HepG2 (cell line): ENCODE measurements at regions not wholly inside any gene's neighbourhood (a gene's known extent, or its start where the extent isn't known, plus 50 kb on each side); places are given as distances from the start of the nearest gene placed in this dataset.

Experiments used
- BRD4 ChIP-seq: sonication (generic); formaldehyde crosslinking; IDR thresholded peaks from 2 replicates; pipeline ENCODE4 v1.4.0; 2020; ENCODE audit warnings: missing genetic modification reagents
- CTCF ChIP-seq: sonication (generic); formaldehyde crosslinking; IDR thresholded peaks from 2 replicates; pipeline ENCODE4 v1.5.0; 2020; ENCODE audit warnings: mild to moderate bottlenecking, missing genetic modification reagents, moderate library complexity
- HDAC2 ChIP-seq: sonication (generic); formaldehyde crosslinking; IDR thresholded peaks from 2 replicates; pipeline ENCODE4 v1.4.0; 2020; ENCODE audit warnings: missing genetic modification reagents
- HNRNPLL ChIP-seq: fragments of 200-400 bp; formaldehyde crosslinking; IDR thresholded peaks from 2 replicates; pipeline ENCODE4 v1.6.1; 2017; ENCODE audit warnings: mild to moderate bottlenecking, low read depth, low read length; ENCODE audit not compliant: poor library complexity, severe bottlenecking
- KDM5A ChIP-seq: fragments of 200-600 bp; sonication (generic); IDR thresholded peaks from 2 replicates; pipeline ENCODE4 v1.7.0; 2018; ENCODE audit warnings: antibody characterized with exemption, mild to moderate bottlenecking, low read length, borderline replicate concordance
- MTA1 ChIP-seq: sonication (generic); formaldehyde crosslinking; IDR thresholded peaks from 2 replicates; pipeline ENCODE4 v1.4.0; 2020; ENCODE audit warnings: missing genetic modification reagents, mild to moderate bottlenecking, borderline replicate concordance
- NR2C2 ChIP-seq: sonication (generic); formaldehyde crosslinking; IDR thresholded peaks from 2 replicates; pipeline ENCODE4 v1.4.0; 2020; ENCODE audit warnings: missing genetic modification reagents, mild to moderate bottlenecking, moderate library complexity, borderline replicate concordance
- YY1 ChIP-seq: IDR thresholded peaks from 2 replicates; pipeline ENCODE4 v1.6.1; 2011; ENCODE audit warnings: low read length, low read depth, moderate library complexity, mild to moderate bottlenecking; ENCODE audit not compliant: insufficient read depth, insufficient replicate concordance
- ZNF10 ChIP-seq: sonication (generic); formaldehyde crosslinking; IDR thresholded peaks from 2 replicates; pipeline ENCODE4 v1.4.0; 2020; ENCODE audit warnings: mild to moderate bottlenecking, low read depth, missing genetic modification reagents, borderline replicate concordance
- ZNF143 ChIP-seq: sonication (generic); formaldehyde crosslinking; IDR thresholded peaks from 2 replicates; pipeline ENCODE4 v1.4.0; 2020; ENCODE audit warnings: missing genetic modification reagents

GRCh38 chr5:2531318-2531717 is 220.2 kb downstream of the IRX2 start:
- no peak for TF ChIP-seq CTCF
- TF ChIP-seq BRD4: no peak
- TF ChIP-seq NR2C2 (CRISPR knock-in tag): no peak
- no peak for TF ChIP-seq HDAC2 (CRISPR knock-in tag)
- no peak for TF ChIP-seq MTA1 (CRISPR knock-in tag)
- no peak for TF ChIP-seq ZNF10 (CRISPR knock-in tag)
- no peak for TF ChIP-seq HNRNPLL
- TF ChIP-seq YY1: no peak
- no peak for TF ChIP-seq ZNF143 (CRISPR knock-in tag)
- TF ChIP-seq KDM5A: no peak
